Glomerular visceral epithelial cell (primary cell): ENCODE measurements at regions not wholly inside any gene's neighbourhood (a gene's known extent, or its start where the extent isn't known, plus 50 kb on each side); places are given as distances from the start of the nearest gene placed in this dataset.

ENCODE experiments used
- DNase-seq: peaks from one replicate; pipeline ENCODE4 v3.0.0-alpha.2; 2016; ENCODE audit errors: extremely low spot score

GRCh38 chr7:27362026-27362425 lies 119.4 kb downstream of the EVX1 start:
- no peak for DNase-seq

DNA sequence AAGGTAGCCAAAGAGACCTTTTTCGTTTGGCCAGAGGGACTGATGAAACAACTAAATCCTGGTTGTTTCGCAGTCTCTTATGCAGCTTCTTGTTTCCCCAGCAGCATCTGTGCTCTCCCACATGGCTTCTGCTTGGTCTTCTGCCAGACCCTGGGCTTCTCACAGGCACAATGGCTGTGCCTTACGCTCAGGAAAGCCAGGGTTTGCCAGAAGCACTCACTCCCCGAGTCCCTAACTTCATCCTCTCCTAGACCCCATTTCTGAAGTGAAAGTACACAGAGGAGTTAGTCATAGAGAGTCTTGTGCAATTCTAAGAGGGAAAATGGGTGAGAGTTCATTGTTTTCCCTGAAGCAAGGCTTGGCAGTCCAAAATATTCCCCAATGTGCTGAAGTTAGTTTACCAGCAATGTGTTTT lies 121.7 kb downstream of the EVX1 start:
- no peak for DNase-seq

DNA sequence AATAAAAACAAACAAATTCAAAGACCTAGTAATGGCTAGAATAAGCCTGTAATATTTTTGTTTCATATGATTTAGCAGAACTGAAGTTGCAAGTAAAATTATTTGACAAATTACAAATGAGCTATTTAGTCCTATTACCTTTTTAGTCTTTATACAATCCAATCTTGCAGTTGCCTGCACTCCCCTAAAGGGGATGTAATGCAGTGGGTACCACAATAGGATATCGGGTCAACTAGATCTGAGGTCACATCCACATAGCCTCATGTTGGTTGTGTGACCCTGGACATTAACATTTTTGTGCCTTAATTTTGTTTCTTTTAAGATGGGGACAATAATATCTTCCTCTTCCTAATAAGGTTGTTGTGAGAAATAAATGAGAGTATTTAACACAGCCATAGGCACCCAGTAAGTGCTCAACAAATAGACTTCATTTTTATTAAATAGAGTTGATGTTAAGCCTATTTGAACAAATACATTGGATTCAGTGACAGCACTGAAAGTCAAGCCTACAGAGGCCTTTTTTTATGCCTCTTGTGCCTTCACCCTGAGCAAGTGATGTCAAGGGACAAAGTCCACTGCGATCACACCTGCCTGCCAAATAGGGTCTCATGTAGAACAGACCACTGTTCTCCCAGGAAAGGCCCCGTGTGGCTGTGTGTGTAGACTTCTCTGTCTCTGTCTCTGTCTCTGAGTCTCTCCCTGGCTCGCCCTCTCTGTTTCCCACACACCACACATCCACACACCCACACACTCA lies 124.8 kb downstream of the EVX1 start:
- no peak for DNase-seq

GRCh38 chr7:27367933-27368549 lies 125.4 kb downstream of the EVX1 start:
- DNase-seq, result no peak

DNA sequence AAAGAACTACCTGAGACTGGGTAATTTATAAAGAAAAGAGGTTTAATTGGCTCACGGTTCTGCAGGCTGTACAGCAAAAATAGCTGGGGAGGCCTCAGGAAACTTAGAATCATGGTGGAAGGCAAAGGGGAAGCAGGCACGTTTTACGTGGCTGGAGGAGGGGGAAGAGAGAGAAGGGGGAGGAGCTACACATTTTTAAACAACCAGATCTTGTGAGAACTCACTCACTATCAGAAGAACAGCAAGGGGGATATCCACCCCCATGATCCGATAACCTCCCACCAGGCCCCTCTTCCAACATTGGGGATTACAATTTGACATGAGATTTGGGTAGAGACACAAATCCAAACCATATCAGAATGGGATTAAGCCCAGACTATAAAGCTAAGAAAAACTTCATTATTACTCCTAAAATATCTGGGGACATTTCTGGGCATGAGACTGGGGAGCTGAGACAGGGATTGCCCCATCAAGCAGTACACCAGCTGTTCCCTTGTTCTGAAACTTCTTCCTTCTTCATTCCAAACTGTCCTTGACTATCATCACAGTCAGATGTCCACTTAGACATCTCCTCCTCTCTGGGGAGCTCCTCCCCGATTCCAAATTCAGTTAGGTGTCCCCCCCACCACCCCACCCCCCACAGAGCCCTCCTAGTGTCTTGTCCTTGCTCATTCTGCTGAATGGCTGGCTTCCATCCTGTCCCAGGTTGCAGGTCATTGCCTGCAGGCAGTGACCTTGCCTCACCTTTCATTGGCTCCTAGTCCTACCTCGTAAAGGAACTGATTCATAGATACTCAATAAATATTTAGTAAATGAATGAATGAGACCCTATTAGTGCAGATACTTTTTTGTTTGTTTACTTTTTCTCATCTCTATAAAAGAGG lies 132.6 kb downstream of the EVX1 start:
- no peak for DNase-seq

DNA sequence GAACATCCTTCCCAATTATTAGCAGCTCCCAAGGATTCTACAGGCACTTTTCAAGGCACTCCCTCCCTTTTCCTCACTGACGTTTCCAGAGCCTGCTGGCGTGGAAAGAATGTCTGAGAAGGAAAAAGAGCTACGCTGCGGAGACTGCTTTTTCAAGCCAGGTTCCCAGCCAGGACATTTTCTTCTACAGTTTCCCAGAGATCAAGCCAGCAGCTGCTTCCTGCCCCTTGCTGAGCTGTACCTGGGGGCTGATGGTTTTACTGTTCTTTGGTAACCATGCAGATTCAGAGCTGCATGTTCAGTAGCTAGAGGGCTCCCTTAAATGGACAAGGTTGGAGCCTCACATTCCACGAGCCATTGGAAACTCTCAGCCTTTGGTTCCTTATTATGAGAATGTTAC lies 133.4 kb downstream of the EVX1 start:
- no peak for DNase-seq

- no peak for DNase-seq
Observed at GRCh38 chr7:27377988-27378387, 135.4 kb downstream of the EVX1 start.

GRCh38 chr7:27382307-27382706 lies 139.7 kb downstream of the EVX1 start:
- DNase-seq, result no peak

GRCh38 chr7:27386581-27386980 lies 144.0 kb downstream of the EVX1 start:
- no peak for DNase-seq

- no peak for DNase-seq
Observed at GRCh38 chr7:27387864-27388263, 145.3 kb downstream of the EVX1 start.

GRCh38 chr7:27388561-27388960 lies 146.0 kb downstream of the EVX1 start:
- no peak for DNase-seq

- no peak for DNase-seq
Observed at GRCh38 chr7:27389496-27389895, 146.9 kb downstream of the EVX1 start.

DNA sequence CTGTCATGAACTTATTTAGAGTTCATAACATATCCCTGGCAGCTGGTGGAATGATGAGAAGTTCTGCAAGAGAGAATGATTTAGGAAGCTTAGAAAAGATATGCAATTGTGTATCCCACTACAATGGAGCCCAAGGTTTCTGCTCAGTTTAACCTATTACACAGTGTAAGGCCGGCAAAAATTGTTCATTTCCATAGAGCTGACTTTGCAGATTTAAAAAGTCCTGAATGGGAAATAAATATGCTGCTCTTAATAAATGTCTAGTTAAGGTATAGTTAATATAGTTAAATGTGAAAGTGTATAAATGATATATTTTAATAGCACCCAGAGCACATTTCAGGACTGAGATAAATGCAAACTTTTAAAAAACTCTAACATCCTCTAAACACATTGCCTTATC lies 149.9 kb downstream of the EVX1 start:
- no peak for DNase-seq

DNA sequence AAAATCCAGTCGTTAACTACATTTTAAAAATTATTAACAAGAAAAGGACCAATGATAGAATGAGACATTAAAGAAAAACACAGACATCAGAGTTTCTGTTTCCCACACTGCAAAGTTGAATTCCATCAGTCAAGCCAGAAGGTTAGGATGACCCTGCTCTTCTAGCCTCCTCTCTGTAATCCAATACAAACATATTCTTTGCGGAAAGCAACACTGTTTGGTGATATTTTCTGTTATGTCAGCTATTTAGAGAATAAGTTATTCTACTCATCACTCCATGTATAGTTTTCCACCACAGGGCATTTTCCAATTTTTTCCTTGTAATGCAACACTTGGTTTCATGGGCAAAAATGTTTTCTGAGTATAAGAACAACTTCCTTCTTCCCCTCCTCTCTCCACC lies 152.3 kb downstream of the EVX1 start:
- no peak for DNase-seq

- no peak for DNase-seq
Observed at GRCh38 chr7:27395626-27396025, 153.0 kb downstream of the EVX1 start.

DNA sequence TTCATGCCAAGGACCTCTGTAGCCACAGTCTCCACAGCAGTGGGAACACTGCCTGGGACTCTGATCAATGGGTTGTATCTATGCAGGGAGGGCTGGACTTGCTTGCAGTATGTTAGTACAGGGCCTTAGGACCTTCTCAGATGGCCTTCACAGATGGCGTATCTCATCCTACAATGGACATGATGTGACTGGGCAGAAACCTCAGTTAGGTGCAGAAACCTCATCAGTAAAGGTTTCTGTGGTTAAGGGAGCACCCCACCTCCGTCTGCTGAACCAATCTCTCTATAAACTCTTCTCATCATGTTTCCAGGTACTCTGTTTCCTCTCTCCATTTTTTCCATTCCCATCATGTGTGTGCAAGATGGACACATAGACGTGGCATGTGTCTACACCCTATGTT lies 154.9 kb downstream of the EVX1 start:
- DNase-seq, result no peak

DNA sequence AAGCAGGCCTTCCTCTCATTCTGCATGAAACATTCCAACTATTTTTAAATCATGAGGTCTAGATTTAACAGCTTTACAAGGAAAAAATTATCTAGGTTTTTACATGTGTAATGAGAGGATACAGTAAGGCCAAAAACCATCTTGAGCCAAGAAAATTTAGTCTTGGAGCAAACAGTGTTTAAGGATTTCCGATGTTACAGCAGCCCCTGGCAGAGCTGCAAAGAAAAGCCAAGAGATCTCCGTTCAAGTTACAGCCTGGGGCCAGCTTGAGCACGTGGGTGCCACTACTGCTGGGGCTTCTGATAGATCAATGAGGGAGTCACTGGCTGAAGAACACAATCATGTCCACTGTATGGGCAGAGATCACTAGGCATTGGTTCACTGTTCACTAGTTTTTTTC lies 156.2 kb downstream of the EVX1 start:
- no peak for DNase-seq

- no peak for DNase-seq
Observed at GRCh38 chr7:27399791-27400567, 157.4 kb downstream of the EVX1 start.

DNA sequence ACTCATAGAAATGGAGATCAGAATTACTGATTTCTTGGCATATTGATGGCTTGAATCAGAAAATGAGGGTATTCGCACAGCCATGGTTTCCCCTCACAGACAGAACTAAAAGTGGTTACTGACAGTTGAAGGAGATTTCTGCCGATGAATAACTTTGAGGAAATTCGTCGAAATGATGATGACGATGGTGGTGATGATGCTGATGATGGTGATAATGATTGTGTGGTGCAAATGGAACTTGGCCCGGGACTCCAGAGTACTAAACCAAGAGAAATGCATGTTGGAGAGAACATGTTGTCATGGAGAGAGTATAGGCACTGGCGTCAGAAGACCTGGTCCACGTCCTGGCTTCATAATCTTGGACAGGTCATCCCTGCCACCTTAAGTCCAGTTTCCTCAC lies 163.2 kb downstream of the EVX1 start:
- DNase-seq, result no peak

DNA sequence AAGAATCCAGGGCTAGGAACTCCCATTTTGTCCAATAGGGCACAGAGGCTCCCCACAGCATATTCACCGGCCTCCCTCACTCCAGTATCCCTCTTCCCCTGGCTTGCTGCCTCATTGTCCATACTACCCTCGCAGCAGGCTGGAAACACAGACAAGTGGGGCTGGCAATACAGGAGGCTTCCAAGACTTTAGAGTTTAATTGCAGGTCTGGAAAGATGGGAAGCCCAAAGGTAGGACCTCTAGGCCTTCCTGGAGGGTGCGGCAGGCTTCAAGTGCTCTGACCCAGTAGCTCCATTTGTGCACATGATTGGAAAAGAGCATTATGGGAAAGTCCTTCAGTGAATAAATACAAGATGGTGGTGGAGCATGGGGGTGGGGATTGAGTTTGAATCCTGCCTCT lies 166.7 kb downstream of the EVX1 start:
- DNase-seq, result no peak

- DNase-seq, result no peak
Observed at GRCh38 chr7:27409776-27410175, 167.2 kb downstream of the EVX1 start.
